HepG2 (cell line): ENCODE measurements at regions not wholly inside any gene's neighbourhood (a gene's known extent, or its start where the extent isn't known, plus 50 kb on each side); places are given as distances from the start of the nearest gene placed in this dataset.
A peak's percentile ranks its signal among the peaks of the same experiment; 100 is the strongest.

Experiments
- CENPX ChIP-seq: sonication (generic); formaldehyde crosslinking; IDR thresholded peaks from 2 replicates; pipeline ENCODE4 v1.9.0; 2021; ENCODE audit warnings: mild to moderate bottlenecking, missing genetic modification reagents, moderate library complexity
- EP300 ChIP-seq, 3 experiments: sonication (generic) in 1 of 3; formaldehyde crosslinking in 1 of 3; IDR thresholded peaks; 2 replicates each; pipeline versions ENCODE4 v1.5.1 to v1.6.1; 2011 to 2020; ENCODE audit warnings: low read depth in 2 of 3, low read length in 2 of 3, borderline replicate concordance in 1 of 3, improper control_type of control experiment in 1 of 3, mild to moderate bottlenecking in 1 of 3, missing genetic modification reagents in 1 of 3, moderate library complexity in 1 of 3
- ESRRA ChIP-seq: sonication (generic); formaldehyde crosslinking; IDR thresholded peaks from 2 replicates; pipeline ENCODE4 v1.5.1; 2020; ENCODE audit warnings: mild to moderate bottlenecking, low read depth, missing genetic modification reagents
- ETV6 ChIP-seq: sonication (generic); formaldehyde crosslinking; conservative IDR thresholded peaks from 2 replicates; pipeline ENCODE4 v1.4.0; 2020; ENCODE audit warnings: missing genetic modification reagents
- HOXA5 ChIP-seq: sonication (generic); formaldehyde crosslinking; IDR thresholded peaks from 2 replicates; pipeline ENCODE4 v1.4.0; 2020; ENCODE audit warnings: missing genetic modification reagents
- IRX3 ChIP-seq: sonication (generic); formaldehyde crosslinking; IDR thresholded peaks from 2 replicates; pipeline ENCODE4 v1.8.1; 2023; ENCODE audit warnings: mild to moderate bottlenecking, low read depth, missing genetic modification reagents, borderline replicate concordance
- MBNL3 ChIP-seq: fragments of 250-450 bp; sonication (Bioruptor Pico); conservative IDR thresholded peaks from 2 replicates; pipeline ENCODE4 v1.8.0; 2022; ENCODE audit warnings: mild to moderate bottlenecking, inconsistent platforms
- MIER3 ChIP-seq: IDR thresholded peaks from 2 replicates; pipeline ENCODE4 v1.6.1; 2016; ENCODE audit warnings: missing compliant biosample characterization, borderline replicate concordance
- MLXIP ChIP-seq: sonication (generic); formaldehyde crosslinking; IDR thresholded peaks from 2 replicates; pipeline ENCODE4 v1.9.0; 2021; ENCODE audit warnings: missing genetic modification reagents, borderline replicate concordance
- NRL ChIP-seq: sonication (generic); formaldehyde crosslinking; IDR thresholded peaks from 2 replicates; pipeline ENCODE4 v1.5.0; 2020; ENCODE audit warnings: missing genetic modification reagents, mild to moderate bottlenecking, moderate library complexity, borderline replicate concordance
- PRDM4 ChIP-seq: sonication (generic); formaldehyde crosslinking; IDR thresholded peaks from 2 replicates; pipeline ENCODE4 v1.9.0; 2021; ENCODE audit warnings: missing genetic modification reagents, borderline replicate concordance
- PRMT3 ChIP-seq: sonication (generic); formaldehyde crosslinking; IDR thresholded peaks from 2 replicates; pipeline ENCODE4 v1.8.1; 2022; ENCODE audit warnings: low read depth, mild to moderate bottlenecking, moderate library complexity, missing genetic modification reagents, borderline replicate concordance
- RAD51 ChIP-seq: fragments of 450-650 bp; IDR thresholded peaks from 2 replicates; pipeline ENCODE4 v1.6.1; 2016; ENCODE audit warnings: borderline replicate concordance
- SMYD3 ChIP-seq: sonication (generic); formaldehyde crosslinking; IDR thresholded peaks from 2 replicates; pipeline ENCODE4 v1.8.1; 2023; ENCODE audit warnings: mild to moderate bottlenecking, missing genetic modification reagents
- TFDP2 ChIP-seq: sonication (generic); formaldehyde crosslinking; IDR thresholded peaks from 2 replicates; pipeline ENCODE4 v1.4.0; 2020; ENCODE audit warnings: missing genetic modification reagents
- YEATS2 ChIP-seq: sonication (generic); formaldehyde crosslinking; IDR thresholded peaks from 2 replicates; pipeline ENCODE4 v1.4.0; 2020; ENCODE audit warnings: missing genetic modification reagents, borderline replicate concordance
- ZFP36L1 ChIP-seq: sonication (generic); formaldehyde crosslinking; IDR thresholded peaks from 2 replicates; pipeline ENCODE4 v1.8.0; 2022; ENCODE audit warnings: mild to moderate bottlenecking, missing genetic modification reagents, moderate library complexity
- ZFX ChIP-seq: sonication (generic); formaldehyde crosslinking; IDR thresholded peaks from 2 replicates; pipeline ENCODE4 v1.4.0; 2020; ENCODE audit warnings: mild to moderate bottlenecking, low read depth, missing genetic modification reagents, moderate library complexity
- ZKSCAN8 ChIP-seq: IDR thresholded peaks from 2 replicates; pipeline ENCODE4 v1.6.1; 2016; ENCODE audit warnings: borderline replicate concordance, missing genetic modification reagents, missing compliant biosample characterization
- ZNF20 ChIP-seq: sonication (generic); formaldehyde crosslinking; IDR thresholded peaks from 2 replicates; pipeline ENCODE4 v1.4.0; 2020; ENCODE audit warnings: mild to moderate bottlenecking, moderate library complexity, missing genetic modification reagents
- ZNF614 ChIP-seq: IDR thresholded peaks from 2 replicates; pipeline ENCODE4 v1.6.1; 2018; ENCODE audit warnings: missing biosample characterization, missing genetic modification reagents, inconsistent platforms, borderline replicate concordance
- ZNF644 ChIP-seq: IDR thresholded peaks from 2 replicates; pipeline ENCODE4 v1.6.1; 2016; ENCODE audit warnings: low read depth
- TF ChIP-seq, protein P1 (sequence below): sonication (generic); formaldehyde crosslinking; IDR thresholded peaks from 2 replicates; pipeline ENCODE4 v1.9.0; 2021; ENCODE audit warnings: missing genetic modification reagents, borderline replicate concordance

DNA sequence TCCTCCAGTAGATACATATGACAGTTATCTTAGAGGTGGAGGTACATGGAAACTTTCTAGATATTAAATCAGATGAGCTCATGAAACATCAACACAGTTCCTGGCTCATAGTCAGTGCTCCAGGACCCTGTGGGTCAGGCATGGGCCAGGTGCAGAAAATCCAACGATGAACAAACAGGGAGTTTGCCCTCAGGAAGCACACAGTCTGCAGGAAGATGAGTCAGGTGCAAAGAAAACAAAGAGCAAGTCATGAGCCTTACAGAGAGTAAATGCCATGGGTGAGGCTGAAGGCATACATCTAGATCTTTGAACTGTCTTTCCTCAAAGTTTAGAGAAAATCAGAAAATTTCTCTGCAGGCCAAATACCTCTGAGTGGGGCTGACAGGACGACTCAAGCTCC, 184.2 kb upstream of the TPM1 start (continued):
- TF ChIP-seq ZNF614 (CRISPR knock-in tag) (peak; percentile 54; the same call in 1 of the 2 replicates), MLXIP (CRISPR knock-in tag) (no peak), CENPX (CRISPR knock-in tag) (no peak), ZNF644 (CRISPR knock-in tag) (0 out of 2 replicates have a peak, but pooled peaks have one; percentile 11), EP300 (IDR thresholded peaks at IDR 0.05; ENCODE audit: low read depth in 2 of 2, low read length in 2 of 2) (peak in 1 of 2 experiments; percentile 59; a peak in 1 of 4 replicates), EP300 (CRISPR knock-in tag; IDR thresholded peaks at IDR 0.05; ENCODE audit: borderline replicate concordance) (peak; percentile 65; the same call in 1 of the 2 replicates), ZFX (CRISPR knock-in tag) (no peak), ZFP36L1 (CRISPR knock-in tag) (no peak), IRX3 (CRISPR knock-in tag) (no peak), PRMT3 (CRISPR knock-in tag) (no peak), RAD51 (no peak), MIER3 (no peak), PRDM4 (CRISPR knock-in tag) (no peak), YEATS2 (CRISPR knock-in tag) (no peak), MBNL3 (CRISPR knock-in tag) (no peak), HOXA5 (CRISPR knock-in tag) (no peak), ETV6 (no peak), ZNF20 (CRISPR knock-in tag) (no peak), ESRRA (no peak), NRL (CRISPR knock-in tag) (no peak), TFDP2 (no peak), ZKSCAN8 (CRISPR knock-in tag) (no peak), SMYD3 (CRISPR knock-in tag) (no peak)
- TF ChIP-seq, protein P1, sequence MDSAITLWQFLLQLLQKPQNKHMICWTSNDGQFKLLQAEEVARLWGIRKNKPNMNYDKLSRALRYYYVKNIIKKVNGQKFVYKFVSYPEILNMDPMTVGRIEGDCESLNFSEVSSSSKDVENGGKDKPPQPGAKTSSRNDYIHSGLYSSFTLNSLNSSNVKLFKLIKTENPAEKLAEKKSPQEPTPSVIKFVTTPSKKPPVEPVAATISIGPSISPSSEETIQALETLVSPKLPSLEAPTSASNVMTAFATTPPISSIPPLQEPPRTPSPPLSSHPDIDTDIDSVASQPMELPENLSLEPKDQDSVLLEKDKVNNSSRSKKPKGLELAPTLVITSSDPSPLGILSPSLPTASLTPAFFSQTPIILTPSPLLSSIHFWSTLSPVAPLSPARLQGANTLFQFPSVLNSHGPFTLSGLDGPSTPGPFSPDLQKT (CRISPR knock-in tag) = no peak
